Liver (tissue), 8 donors: ENCODE measurements at regions not wholly inside any gene's neighbourhood (a gene's known extent, or its start where the extent isn't known, plus 50 kb on each side); places are given as distances from the start of the nearest gene placed in this dataset.

Experiments
- DNase-seq: peaks from one replicate; pipeline ENCODE4 v3.0.0-alpha.2; 2017; ENCODE audit warnings: low spot score
- H3K27ac ChIP-seq, 2 donors: one replicate each; pipeline ENCODE4 v1.7.0; 2013; ENCODE audit warnings: inconsistent platforms in 2 of 2, low read length in 2 of 2, control low read depth in 1 of 2, low read depth in 1 of 2, mild to moderate bottlenecking in 1 of 2
- H3K27me3 ChIP-seq, 4 donors: one replicate each; pipeline versions ENCODE4 v1.6.1 to v1.7.0; 2013; ENCODE audit warnings: low read length in 3 of 4, inconsistent platforms in 1 of 4, mild to moderate bottlenecking in 1 of 4, moderate library complexity in 1 of 4; ENCODE audit not compliant: control insufficient read depth in 4 of 4, insufficient read depth in 4 of 4
- H3K36me3 ChIP-seq, 4 donors: one replicate each; pipeline versions ENCODE4 v1.6.1 to v1.7.0; 2013; ENCODE audit warnings: low read length in 3 of 4, mild to moderate bottlenecking in 3 of 4, low read depth in 1 of 4, moderate library complexity in 1 of 4; ENCODE audit not compliant: control insufficient read depth in 4 of 4, insufficient read depth in 3 of 4
- H3K4me1 ChIP-seq, 4 donors: one replicate each; pipeline versions ENCODE4 v1.6.1 to v1.7.0; 2013; ENCODE audit warnings: low read length in 3 of 4, mild to moderate bottlenecking in 3 of 4, moderate library complexity in 1 of 4; ENCODE audit not compliant: control insufficient read depth in 4 of 4, insufficient read depth in 4 of 4
- H3K4me3 ChIP-seq, 3 donors: one replicate each; pipeline versions ENCODE4 v1.6.1 to v1.7.0; 2013; ENCODE audit warnings: low read length in 3 of 3, control low read depth in 1 of 3, low read depth in 1 of 3, mild to moderate bottlenecking in 1 of 3
- H3K9ac ChIP-seq, 2 donors: one replicate each; pipeline ENCODE4 v1.7.0; 2013; ENCODE audit warnings: low read length in 2 of 2, mild to moderate bottlenecking in 2 of 2, moderate library complexity in 2 of 2, control low read depth in 1 of 2, low read depth in 1 of 2
- H3K9me3 ChIP-seq, 4 donors: one replicate each; pipeline versions ENCODE4 v1.6.1 to v1.7.0; 2013; ENCODE audit warnings: low read length in 3 of 4; ENCODE audit not compliant: control insufficient read depth in 4 of 4
- ATF3 ChIP-seq: IDR thresholded peaks from 2 replicates; pipeline ENCODE4 v1.6.1; 2016; ENCODE audit warnings: antibody characterized with exemption
- EGR1 ChIP-seq, 2 donors: IDR thresholded peaks; 2 replicates each; pipeline ENCODE4 v1.6.1; 2016 to 2018; ENCODE audit warnings: antibody characterized with exemption in 2 of 2, low read depth in 2 of 2
- FOXA1 ChIP-seq: IDR thresholded peaks from 2 replicates; pipeline ENCODE4 v1.6.1; 2016; ENCODE audit warnings: antibody characterized with exemption
- FOXA2 ChIP-seq: IDR thresholded peaks from 2 replicates; pipeline ENCODE4 v1.6.1; 2016; ENCODE audit warnings: antibody characterized with exemption
- GABPA ChIP-seq, 2 donors: IDR thresholded peaks in 1 of 2; conservative IDR thresholded peaks in 1 of 2; 2 replicates each; pipeline ENCODE4 v1.6.1; 2016; ENCODE audit warnings: antibody characterized with exemption in 2 of 2, mild to moderate bottlenecking in 1 of 2, moderate library complexity in 1 of 2
- HNF4A ChIP-seq, 2 donors: conservative IDR thresholded peaks; 2 replicates each; pipeline ENCODE4 v1.6.1; 2016; ENCODE audit warnings: antibody characterized with exemption in 2 of 2, mild to moderate bottlenecking in 2 of 2
- HNF4G ChIP-seq: IDR thresholded peaks from 2 replicates; pipeline ENCODE4 v1.6.1; 2016; ENCODE audit warnings: antibody characterized with exemption
- JUND ChIP-seq, 2 donors: IDR thresholded peaks; 2 replicates each; pipeline ENCODE4 v1.6.1; 2016; ENCODE audit warnings: antibody characterized with exemption in 2 of 2
- NR2F2 ChIP-seq: IDR thresholded peaks from 2 replicates; pipeline ENCODE4 v1.6.1; 2016; ENCODE audit warnings: antibody characterized with exemption
- RAD21 ChIP-seq, 2 donors: IDR thresholded peaks; 2 replicates each; pipeline ENCODE4 v1.6.1; 2016; ENCODE audit warnings: antibody characterized with exemption in 2 of 2, mild to moderate bottlenecking in 2 of 2
- REST ChIP-seq: IDR thresholded peaks from 2 replicates; pipeline ENCODE4 v1.6.1; 2016; ENCODE audit warnings: antibody characterized with exemption, mild to moderate bottlenecking
- RXRA ChIP-seq, 2 donors: IDR thresholded peaks; 2 replicates each; pipeline ENCODE4 v1.6.1; 2017 to 2018; ENCODE audit warnings: antibody characterized with exemption in 2 of 2, mild to moderate bottlenecking in 1 of 2
- SP1 ChIP-seq: IDR thresholded peaks from 2 replicates; pipeline ENCODE4 v1.6.1; 2018; ENCODE audit warnings: antibody characterized with exemption, mild to moderate bottlenecking
- TAF1 ChIP-seq: conservative IDR thresholded peaks from 2 replicates; pipeline ENCODE4 v1.6.1; 2016; ENCODE audit warnings: antibody characterized with exemption, mild to moderate bottlenecking
- YY1 ChIP-seq: IDR thresholded peaks from 2 replicates; pipeline ENCODE4 v1.6.1; 2016; ENCODE audit warnings: antibody characterized with exemption, mild to moderate bottlenecking
- ZBTB33 ChIP-seq: IDR thresholded peaks from 2 replicates; pipeline ENCODE4 v1.6.1; 2016; ENCODE audit warnings: antibody characterized with exemption
- WGBS: extraction: QIAGEN DNeasy Blood & Tissue Kit; methylation state at CpG from one replicate; pipeline ENCODE4 v1.1.7; 2013; 5-methylcytosine and 5-hydroxymethylcytosine counted together
- TF ChIP-seq, protein P1 (sequence below): fragments of 150-350 bp; IDR thresholded peaks from 2 replicates; pipeline ENCODE4 v1.5.1; 2017; ENCODE audit warnings: improper control_type of control experiment, low read depth, low read length; ENCODE audit not compliant: missing input control
- TF ChIP-seq, protein P2 (sequence below): IDR thresholded peaks from 2 replicates; pipeline ENCODE4 v1.6.1; 2016; ENCODE audit warnings: antibody characterized with exemption
- donor health status: healthy.
- donor health status: healthy.
- donor health status: healthy.
- donor health status: healthy.
- donor health status: healthy.

DNA sequence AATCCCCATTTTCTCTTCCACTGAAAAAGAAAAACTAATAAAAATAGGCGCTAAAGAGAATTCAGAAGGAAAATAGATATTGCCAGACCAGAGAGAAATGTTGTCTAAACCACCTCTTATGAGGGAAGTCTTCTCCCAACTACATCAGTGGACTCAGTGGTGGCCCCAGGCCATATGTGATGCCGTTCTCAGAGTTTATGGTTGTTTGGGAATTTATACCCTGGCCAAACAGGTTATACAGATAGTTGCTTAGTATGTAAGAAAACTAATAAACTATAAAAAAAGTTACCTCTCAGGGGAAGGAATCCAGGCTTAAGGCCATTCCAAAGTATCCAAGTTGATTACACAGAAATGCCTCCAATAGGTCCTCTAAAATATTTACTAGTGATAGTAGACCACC is 103.4 kb upstream of the RBM19 start:
- DNase-seq, result no peak
- TF ChIP-seq GABPA (IDR thresholded peaks at IDR 0.05 in 1 of 2, conservative IDR thresholded peaks at IDR 0.05 in 1 of 2), result no peak
- TF ChIP-seq NR2F2, result no peak
- TF ChIP-seq FOXA1, result no peak
- TF ChIP-seq SP1, result no peak
- TF ChIP-seq RXRA (IDR thresholded peaks at IDR 0.05), result no peak
- TF ChIP-seq ATF3, result no peak
- no peak for TF ChIP-seq TAF1
- TF ChIP-seq REST, result no peak
- TF ChIP-seq, protein P1, sequence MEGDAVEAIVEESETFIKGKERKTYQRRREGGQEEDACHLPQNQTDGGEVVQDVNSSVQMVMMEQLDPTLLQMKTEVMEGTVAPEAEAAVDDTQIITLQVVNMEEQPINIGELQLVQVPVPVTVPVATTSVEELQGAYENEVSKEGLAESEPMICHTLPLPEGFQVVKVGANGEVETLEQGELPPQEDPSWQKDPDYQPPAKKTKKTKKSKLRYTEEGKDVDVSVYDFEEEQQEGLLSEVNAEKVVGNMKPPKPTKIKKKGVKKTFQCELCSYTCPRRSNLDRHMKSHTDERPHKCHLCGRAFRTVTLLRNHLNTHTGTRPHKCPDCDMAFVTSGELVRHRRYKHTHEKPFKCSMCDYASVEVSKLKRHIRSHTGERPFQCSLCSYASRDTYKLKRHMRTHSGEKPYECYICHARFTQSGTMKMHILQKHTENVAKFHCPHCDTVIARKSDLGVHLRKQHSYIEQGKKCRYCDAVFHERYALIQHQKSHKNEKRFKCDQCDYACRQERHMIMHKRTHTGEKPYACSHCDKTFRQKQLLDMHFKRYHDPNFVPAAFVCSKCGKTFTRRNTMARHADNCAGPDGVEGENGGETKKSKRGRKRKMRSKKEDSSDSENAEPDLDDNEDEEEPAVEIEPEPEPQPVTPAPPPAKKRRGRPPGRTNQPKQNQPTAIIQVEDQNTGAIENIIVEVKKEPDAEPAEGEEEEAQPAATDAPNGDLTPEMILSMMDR, result no peak
- no peak for TF ChIP-seq JUND (IDR thresholded peaks at IDR 0.05)
- TF ChIP-seq, protein P2, sequence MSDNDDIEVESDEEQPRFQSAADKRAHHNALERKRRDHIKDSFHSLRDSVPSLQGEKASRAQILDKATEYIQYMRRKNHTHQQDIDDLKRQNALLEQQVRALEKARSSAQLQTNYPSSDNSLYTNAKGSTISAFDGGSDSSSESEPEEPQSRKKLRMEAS, result no peak
- TF ChIP-seq FOXA2, result no peak
- no peak for TF ChIP-seq EGR1 (IDR thresholded peaks at IDR 0.05; ENCODE audit: low read depth in 2 of 2)
- TF ChIP-seq YY1, result no peak
- no peak for TF ChIP-seq HNF4G
- TF ChIP-seq RAD21 (IDR thresholded peaks at IDR 0.05), result no peak
- no peak for TF ChIP-seq ZBTB33
- no peak for TF ChIP-seq HNF4A (conservative IDR thresholded peaks at IDR 0.05)
- WGBS, result 65% methylated on average over 2 of the region's 2 CpGs
- H3K4me1 ChIP-seq, result no peaks in the 10 kb centered on the region
- no peaks in the 10 kb centered on the region for H3K36me3 ChIP-seq
- H3K9ac ChIP-seq, result no peak overlapping the region
- H3K27ac ChIP-seq, result no peak overlapping the region
- H3K4me3 ChIP-seq, result no peak overlapping the region
- H3K27me3 ChIP-seq, result no peaks in the 10 kb centered on the region
- H3K9me3 ChIP-seq, result peaks cover 0 to 2% (median 0%) of the 10 kb centered on the region in 4 donors

DNA sequence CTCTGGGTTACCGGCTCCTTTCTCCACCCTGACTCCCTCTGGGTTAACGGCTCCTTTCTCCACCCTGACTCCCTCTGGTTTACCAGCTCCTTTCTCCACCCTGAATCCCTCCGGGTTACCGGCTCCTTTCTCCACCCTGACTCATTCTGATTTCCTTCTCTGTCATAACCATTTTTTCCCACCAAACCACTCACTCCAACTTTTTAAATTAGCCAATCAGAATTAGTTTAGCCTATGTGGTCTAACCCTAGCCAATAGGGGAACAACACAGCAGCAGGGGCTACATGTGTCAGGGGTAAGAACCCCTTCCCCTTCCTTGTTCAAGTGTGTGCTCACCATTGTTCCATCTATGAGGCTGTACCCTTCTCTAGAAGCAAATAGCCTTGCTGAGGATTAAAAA is 98.4 kb upstream of the RBM19 start:
- no peaks in the 10 kb centered on the region for H3K4me1 ChIP-seq
- H3K27ac ChIP-seq, result no peak overlapping the region
- no peak overlapping the region for H3K9ac ChIP-seq
- H3K9me3 ChIP-seq, result peaks cover 0 to 6% (median 0%) of the 10 kb centered on the region in 4 donors
- no peaks in the 10 kb centered on the region for H3K27me3 ChIP-seq
- no peak overlapping the region for H3K4me3 ChIP-seq
- WGBS, result 83% methylated on average over 4 of the region's 4 CpGs
- H3K36me3 ChIP-seq, result no peaks in the 10 kb centered on the region
- no peak for DNase-seq
- TF ChIP-seq ATF3 (no peak), GABPA (IDR thresholded peaks at IDR 0.05 in 1 of 2, conservative IDR thresholded peaks at IDR 0.05 in 1 of 2) (no peak), FOXA1 (no peak), REST (no peak), EGR1 (IDR thresholded peaks at IDR 0.05; ENCODE audit: low read depth in 2 of 2) (no peak), TAF1 (no peak), NR2F2 (no peak), FOXA2 (no peak), RXRA (IDR thresholded peaks at IDR 0.05) (no peak)
- TF ChIP-seq, protein P2, result no peak
